DND-41 (cell line): ENCODE measurements at regions not wholly inside any gene's neighbourhood (a gene's known extent, or its start where the extent isn't known, plus 50 kb on each side); places are given as distances from the start of the nearest gene placed in this dataset.
"Not testable (repeated sequence)": the region's sequence is repeated elsewhere in the genome, so short reads cannot be mapped to it uniquely, and the experiment has no call there.

Experiments used
- CTCF ChIP-seq: IDR thresholded peaks from 2 replicates; pipeline ENCODE4 v1.5.1; 2012; ENCODE audit warnings: borderline replicate concordance, low read length, moderate library complexity, mild to moderate bottlenecking; ENCODE audit not compliant: poor library complexity, severe bottlenecking; ENCODE audit errors: extremely low read depth
- EZH2 ChIP-seq: IDR thresholded peaks from 3 replicates; pipeline ENCODE4 v1.6.1; 2012; ENCODE audit warnings: borderline replicate concordance, low read depth, mild to moderate bottlenecking, moderate library complexity, low read length, inconsistent platforms; ENCODE audit not compliant: severe bottlenecking

GRCh38 chr6:82517896-82518295 lies 154.3 kb downstream of the TPBG start:
- not testable (repeated sequence) for TF ChIP-seq CTCF, EZH2
